Lung (tissue), 11 donors: ENCODE measurements at regions not wholly inside any gene's neighbourhood (a gene's known extent, or its start where the extent isn't known, plus 50 kb on each side); places are given as distances from the start of the nearest gene placed in this dataset.
A peak's percentile ranks its signal among the peaks of the same experiment; 100 is the strongest.
"Not testable (repeated sequence)": the region's sequence is repeated elsewhere in the genome, so short reads cannot be mapped to it uniquely, and the experiment has no call there.

Experiments used
- ATAC-seq: fragments of 200-7000 bp; cut with Tn5 transposase; one replicate; pipeline ENCODE4 v1.9.1; 2020; ENCODE audit warnings: moderate number of reproducible peaks; ENCODE audit not compliant: insufficient read depth, low FRiP score
- DNase-seq, 3 donors: peaks; one replicate each; pipeline ENCODE4 v3.0.0-alpha.2; 2013 to 2017
- H3K27ac ChIP-seq, 2 donors: one replicate each; pipeline ENCODE4 v1.5.1; 2013; ENCODE audit warnings: mild to moderate bottlenecking in 2 of 2, moderate library complexity in 2 of 2, control low read depth in 1 of 2, inconsistent platforms in 1 of 2, low read depth in 1 of 2, low read length in 1 of 2
- H3K27me3 ChIP-seq, 3 donors: one replicate each; pipeline ENCODE4 v1.5.1; 2013; ENCODE audit warnings: low read length in 2 of 3; ENCODE audit not compliant: control insufficient read depth in 3 of 3, insufficient read depth in 3 of 3
- H3K36me3 ChIP-seq, 4 donors: one replicate each; pipeline ENCODE4 v1.5.1; 2013; ENCODE audit warnings: low read length in 4 of 4, mild to moderate bottlenecking in 1 of 4, moderate library complexity in 1 of 4; ENCODE audit not compliant: control insufficient read depth in 4 of 4, insufficient read depth in 4 of 4
- H3K4me1 ChIP-seq, 5 donors: one replicate each; pipeline ENCODE4 v1.5.1; 2013; ENCODE audit warnings: low read length in 5 of 5, mild to moderate bottlenecking in 2 of 5, moderate library complexity in 1 of 5; ENCODE audit not compliant: control insufficient read depth in 5 of 5, insufficient read depth in 5 of 5
- H3K4me3 ChIP-seq: one replicate; pipeline ENCODE4 v1.5.1; 2013; ENCODE audit warnings: mild to moderate bottlenecking, control low read depth, moderate library complexity
- H3K9ac ChIP-seq, 2 donors: one replicate each; pipeline ENCODE4 v1.5.1; 2013; ENCODE audit warnings: low read length in 2 of 2, control low read depth in 1 of 2; ENCODE audit not compliant: insufficient read depth in 1 of 2
- H3K9me3 ChIP-seq, 4 donors: one replicate each; pipeline ENCODE4 v1.5.1; 2013; ENCODE audit warnings: low read length in 3 of 4, mild to moderate bottlenecking in 1 of 4, moderate library complexity in 1 of 4; ENCODE audit not compliant: control insufficient read depth in 4 of 4, insufficient read depth in 3 of 4
- CTCF ChIP-seq: IDR thresholded peaks from 2 replicates; pipeline ENCODE4 v1.5.1; 2012; ENCODE audit warnings: mild to moderate bottlenecking; ENCODE audit errors: control extremely low read depth, extremely low read depth
- WGBS, 2 donors: extraction: QIAGEN DNeasy Blood & Tissue Kit; methylation state at CpG; one replicate each; pipeline ENCODE4 v1.1.7; 2013; 5-methylcytosine and 5-hydroxymethylcytosine counted together
- donor health status: control.
- donor health status: control.
- donor health status: Bipolar disorder and iron deficiency.
- donor health status: healthy.
- donor health status: DM: yes; HTN: yes; CAD: no.

GRCh38 chr15:20345401-20345958, 196.1 kb downstream of the GOLGA6L6 start:
- Histone ChIP-seq H3K27me3 (no peaks in the 10 kb centered on the region), H3K4me1 (peaks cover 0 to 3% (median 0%) of the 10 kb centered on the region in 5 donors), H3K36me3 (peaks cover 0 to 7% (median 0%) of the 10 kb centered on the region in 4 donors), H3K9me3 (peaks cover 0 to 32% (median 14%) of the 10 kb centered on the region in 4 donors), H3K4me3 (no peak overlapping the region), H3K27ac (no peak overlapping the region), H3K9ac (no peak overlapping the region)
- DNase-seq (peak in 1 of 3 donors; percentile 13), ATAC-seq (no peak)
- no peak for TF ChIP-seq CTCF
- 79 to 80% methylated on average over 6 of the region's 7 CpGs for WGBS, 2 donors

- no peak overlapping the region for H3K4me3 ChIP-seq
- H3K4me1 ChIP-seq = peaks cover 0 to 3% (median 0%) of the 10 kb centered on the region in 5 donors
- DNase-seq (peak in 1 of 3 donors; percentile 13), ATAC-seq (no peak)
- peaks cover 0 to 35% (median 13%) of the 10 kb centered on the region in 4 donors for H3K9me3 ChIP-seq
- no peak overlapping the region for H3K27ac ChIP-seq
- no peak for TF ChIP-seq CTCF
- 78 to 79% methylated on average over 12 of the region's 12 CpGs for WGBS, 2 donors
- H3K9ac ChIP-seq = no peak overlapping the region
- H3K36me3 ChIP-seq = peaks cover 0 to 7% (median 0%) of the 10 kb centered on the region in 4 donors
- no peaks in the 10 kb centered on the region for H3K27me3 ChIP-seq
Measured at GRCh38 chr15:20344601-20345400, 196.8 kb downstream of the GOLGA6L6 start.

GRCh38 chr15:20343395-20344211, 198.0 kb downstream of the GOLGA6L6 start:
- ATAC-seq = not testable (repeated sequence)

GRCh38 chr15:20342601-20343394, 198.8 kb downstream of the GOLGA6L6 start:
- ATAC-seq, H3K27me3 ChIP-seq, H3K4me1 ChIP-seq, H3K4me3 ChIP-seq, H3K27ac ChIP-seq, H3K9ac ChIP-seq, DNase-seq, H3K36me3 ChIP-seq: not testable (repeated sequence)
- 65 to 74% methylated on average over 4 of the region's 4 CpGs for whole genome bisulfite sequencing, 2 donors
- peaks cover 0 to 35% (median 11%) of the 10 kb centered on the region in 4 donors for H3K9me3 ChIP-seq

More at GRCh38 chr15:20343395-20344211, 198.0 kb downstream of the GOLGA6L6 start:
- 84 to 85% methylated on average over 10 of the region's 10 CpGs for WGBS, 2 donors
- not testable (repeated sequence) for H3K4me3 ChIP-seq, H3K9ac ChIP-seq, H3K4me1 ChIP-seq, H3K27me3 ChIP-seq, H3K36me3 ChIP-seq, H3K27ac ChIP-seq
- H3K9me3 ChIP-seq = peaks cover 0 to 35% (median 14%) of the 10 kb centered on the region in 4 donors
- peak in 1 of 3 donors; percentile 15 for DNase-seq
